Right atrium auricular region (tissue), 2 donors: ENCODE measurements at regions not wholly inside any gene's neighbourhood (a gene's known extent, or its start where the extent isn't known, plus 50 kb on each side); places are given as distances from the start of the nearest gene placed in this dataset.

Experiments
- DNase-seq: peaks from one replicate; pipeline ENCODE4 v3.0.0-alpha.2; 2019; ENCODE audit warnings: low spot score
- H3K27ac ChIP-seq, 2 donors: fragments of 200-600 bp; sonication (generic); 1 replicate in 1 of 2; 2 replicates in 1 of 2; pipeline ENCODE4 v1.5.1; 2016 to 2019
- H3K27me3 ChIP-seq, 2 donors: fragments of 200-600 bp; sonication (generic); one replicate each; pipeline versions ENCODE4 v1.5.1 to v1.6.0; 2017 to 2019
- H3K36me3 ChIP-seq: fragments of 200-600 bp; sonication (generic); one replicate; pipeline ENCODE4 v1.5.1; 2016
- H3K4me1 ChIP-seq, 2 donors: fragments of 200-600 bp; sonication (generic); one replicate each; pipeline versions ENCODE4 v1.5.1 to v1.6.0; 2017 to 2019
- H3K4me3 ChIP-seq, 2 donors: fragments of 200-600 bp; sonication (generic); 1 replicate in 1 of 2; 2 replicates in 1 of 2; pipeline ENCODE4 v1.5.1; 2017 to 2019; ENCODE audit warnings: mild to moderate bottlenecking in 1 of 2, moderate library complexity in 1 of 2
- H3K9me3 ChIP-seq, 2 donors: fragments of 200-600 bp; sonication (generic); one replicate each; pipeline ENCODE4 v1.5.1; 2019
- CTCF ChIP-seq, 2 donors: fragments of 200-600 bp; sonication (generic); IDR thresholded peaks; one replicate each; pipeline ENCODE4 v1.5.1; 2019; ENCODE audit warnings: antibody characterized with exemption in 2 of 2

GRCh38 chr10:130997267-130998045 lies 314.1 kb downstream of the TCERG1L start:
- Histone ChIP-seq H3K27ac (no peak overlapping the region), H3K4me3 (no peak overlapping the region), H3K36me3 (no peaks in the 10 kb centered on the region), H3K9me3 (peaks cover 0 to 7% of the 10 kb centered on the region in 2 donors), H3K27me3 (no peaks in the 10 kb centered on the region), H3K4me1 (no peaks in the 10 kb centered on the region)
- no peak for DNase-seq
- TF ChIP-seq CTCF (IDR thresholded peaks at IDR 0.05), result no peak

GRCh38 chr10:130998046-130998435 lies 313.5 kb downstream of the TCERG1L start:
- Histone ChIP-seq H3K27ac (no peak overlapping the region), H3K4me3 (no peak overlapping the region), H3K9me3 (peaks cover 0 to 7% of the 10 kb centered on the region in 2 donors), H3K27me3 (no peaks in the 10 kb centered on the region), H3K36me3 (no peaks in the 10 kb centered on the region), H3K4me1 (no peaks in the 10 kb centered on the region)
- no peak for TF ChIP-seq CTCF (IDR thresholded peaks at IDR 0.05)
- DNase-seq, result no peak

- Histone ChIP-seq H3K27ac (no peak overlapping the region), H3K4me3 (no peak overlapping the region), H3K9me3 (peaks cover 0 to 7% of the 10 kb centered on the region in 2 donors), H3K4me1 (no peaks in the 10 kb centered on the region), H3K27me3 (no peaks in the 10 kb centered on the region), H3K36me3 (no peaks in the 10 kb centered on the region)
- TF ChIP-seq CTCF (IDR thresholded peaks at IDR 0.05), result no peak
- no peak for DNase-seq
These were observed 312.9 kb downstream of the TCERG1L start for GRCh38 chr10:130998642-130999041.

GRCh38 chr10:130999376-131000202 lies 311.9 kb downstream of the TCERG1L start:
- no peak for TF ChIP-seq CTCF (IDR thresholded peaks at IDR 0.05)
- Histone ChIP-seq H3K9me3 (peaks cover 0 to 7% of the 10 kb centered on the region in 2 donors), H3K27ac (no peak overlapping the region), H3K36me3 (no peaks in the 10 kb centered on the region), H3K4me3 (no peak overlapping the region), H3K27me3 (no peaks in the 10 kb centered on the region), H3K4me1 (no peaks in the 10 kb centered on the region)
- peak; percentile 43 for DNase-seq

GRCh38 chr10:131000244-131000643 lies 311.3 kb downstream of the TCERG1L start:
- no peak for TF ChIP-seq CTCF (IDR thresholded peaks at IDR 0.05)
- no peak overlapping the region for H3K27ac ChIP-seq
- H3K36me3 ChIP-seq, result no peaks in the 10 kb centered on the region
- peaks cover 0 to 7% of the 10 kb centered on the region in 2 donors for H3K9me3 ChIP-seq
- no peaks in the 10 kb centered on the region for H3K27me3 ChIP-seq
- no peak for DNase-seq
- no peak overlapping the region for H3K4me3 ChIP-seq
- no peaks in the 10 kb centered on the region for H3K4me1 ChIP-seq
